ENCODE measurements at regions not wholly inside any gene's neighbourhood (a gene's known extent, or its start where the extent isn't known, plus 50 kb on each side); places are given as distances from the start of the nearest gene placed in this dataset.

GRCh38 chr17:34736611-34737010, 157.2 kb downstream of the TMEM132E start:
- Histone ChIP-seq H3K9me3 (replicated peaks) (no peaks in the 10 kb centered on the region), H3K4me3 (no peak overlapping the region), H3K4me1 (no peaks in the 10 kb centered on the region), H3K27ac (replicated peaks) (no peak overlapping the region), H3K27me3 (ENCODE audit: low read depth) (peaks cover 66% of the 10 kb centered on the region), H3K36me3 (no peaks in the 10 kb centered on the region)
- intact Hi-C loops (cut with micrococcal nuclease): no loop called here
- no peak for DNase-seq
- no peak for TF ChIP-seq CTCF (IDR thresholded peaks at IDR 0.05; ENCODE audit: borderline replicate concordance)

DNA sequence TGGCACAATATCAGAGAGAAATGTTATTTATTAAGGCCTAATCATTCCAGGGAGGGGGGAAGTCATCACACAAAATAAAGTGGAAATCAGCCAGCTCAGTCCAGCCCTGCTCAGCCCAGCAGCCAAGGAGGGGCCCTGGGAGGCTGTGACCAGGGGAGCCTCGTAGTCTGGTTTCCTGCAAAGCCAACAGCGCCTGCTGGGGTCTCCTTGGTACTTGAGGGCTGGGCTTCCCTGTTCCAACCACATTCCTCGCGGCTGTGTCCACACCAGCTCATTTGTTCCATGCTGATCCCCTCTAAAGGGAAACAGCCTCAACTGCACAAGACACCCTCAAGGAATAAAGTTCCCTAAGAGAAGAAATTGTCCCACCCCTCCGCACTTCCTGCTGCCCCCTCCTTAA, 154.0 kb downstream of the TMEM132E start:
- no peak for TF ChIP-seq CTCF (IDR thresholded peaks at IDR 0.05; ENCODE audit: borderline replicate concordance)
- H3K4me3 ChIP-seq: no peak overlapping the region
- no peaks in the 10 kb centered on the region for H3K4me1 ChIP-seq
- intact Hi-C loops (cut with micrococcal nuclease): no loop called here
- no peak for DNase-seq
- H3K36me3 ChIP-seq: no peaks in the 10 kb centered on the region
- peaks cover 66% of the 10 kb centered on the region for H3K27me3 ChIP-seq (ENCODE audit: low read depth)
- H3K27ac ChIP-seq (replicated peaks): no peak overlapping the region
- no peaks in the 10 kb centered on the region for H3K9me3 ChIP-seq (replicated peaks)

- no peak for DNase-seq
- H3K4me1 ChIP-seq: no peaks in the 10 kb centered on the region
- H3K36me3 ChIP-seq: no peaks in the 10 kb centered on the region
- intact Hi-C loops (cut with micrococcal nuclease): no loop called here
- TF ChIP-seq CTCF (IDR thresholded peaks at IDR 0.05; ENCODE audit: borderline replicate concordance): no peak
- H3K9me3 ChIP-seq (replicated peaks): no peaks in the 10 kb centered on the region
- H3K27ac ChIP-seq (replicated peaks): no peak overlapping the region
- peaks cover 61% of the 10 kb centered on the region for H3K27me3 ChIP-seq (ENCODE audit: low read depth)
- no peak overlapping the region for H3K4me3 ChIP-seq
These were observed 151.4 kb downstream of the TMEM132E start for GRCh38 chr17:34730816-34731215.

- Histone ChIP-seq H3K9me3 (replicated peaks) (no peaks in the 10 kb centered on the region), H3K27me3 (ENCODE audit: low read depth) (peaks cover 56% of the 10 kb centered on the region), H3K36me3 (no peaks in the 10 kb centered on the region), H3K4me1 (no peaks in the 10 kb centered on the region), H3K27ac (replicated peaks) (no peak overlapping the region), H3K4me3 (no peak overlapping the region)
- intact Hi-C loops (cut with micrococcal nuclease): no loop called here
- no peak for TF ChIP-seq CTCF (IDR thresholded peaks at IDR 0.05; ENCODE audit: borderline replicate concordance)
- DNase-seq: no peak
These were observed 149.5 kb downstream of the TMEM132E start for GRCh38 chr17:34728771-34729310.

- H3K27ac ChIP-seq (replicated peaks): no peak overlapping the region
- H3K4me1 ChIP-seq: no peaks in the 10 kb centered on the region
- DNase-seq: no peak
- TF ChIP-seq CTCF (IDR thresholded peaks at IDR 0.05; ENCODE audit: borderline replicate concordance): no peak
- H3K9me3 ChIP-seq (replicated peaks): no peaks in the 10 kb centered on the region
- peaks cover 57% of the 10 kb centered on the region for H3K27me3 ChIP-seq (ENCODE audit: low read depth)
- H3K4me3 ChIP-seq: no peak overlapping the region
- intact Hi-C loops (cut with micrococcal nuclease): no loop called here
- H3K36me3 ChIP-seq: no peaks in the 10 kb centered on the region
These were observed 148.2 kb downstream of the TMEM132E start for GRCh38 chr17:34727601-34728000.
